ENCODE measurements at regions not wholly inside any gene's neighbourhood (a gene's known extent, or its start where the extent isn't known, plus 50 kb on each side); places are given as distances from the start of the nearest gene placed in this dataset.

DNA sequence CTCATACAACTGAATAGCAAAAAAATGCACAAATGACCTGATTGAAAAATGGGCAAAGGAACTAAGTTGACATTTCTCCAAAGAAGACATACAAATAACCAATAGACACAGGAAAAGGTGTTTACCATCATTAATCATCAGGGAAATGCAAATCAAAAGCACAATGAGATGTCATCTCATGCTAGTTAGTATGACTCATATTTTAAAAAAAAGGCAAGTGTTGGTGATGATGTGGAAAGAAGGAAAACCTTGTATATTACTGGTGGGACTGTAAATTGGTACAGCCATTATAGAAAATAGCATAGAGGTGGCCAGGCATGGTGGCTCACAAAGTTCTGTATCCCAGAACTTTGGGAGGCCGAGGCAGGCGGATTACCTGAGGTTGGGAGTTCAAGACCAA lies 232.5 kb upstream of the ZFHX3 start:
- TF ChIP-seq POLR2A (IDR thresholded peaks at IDR 0.05; ENCODE audit: low read length): no peak
- TF ChIP-seq GATA1 (IDR thresholded peaks at IDR 0.05; ENCODE audit: low read depth, low read length): no peak
